NCI-H510A treated with DMSO at 0.1 percent for 48 hours (cell line): ENCODE measurements at regions not wholly inside any gene's neighbourhood (a gene's known extent, or its start where the extent isn't known, plus 50 kb on each side); places are given as distances from the start of the nearest gene placed in this dataset.

Source experiments
- DNase-seq: peaks from one replicate; lab custom pipeline; 2025; lab: John Stamatoyannopoulos, UW

DNA sequence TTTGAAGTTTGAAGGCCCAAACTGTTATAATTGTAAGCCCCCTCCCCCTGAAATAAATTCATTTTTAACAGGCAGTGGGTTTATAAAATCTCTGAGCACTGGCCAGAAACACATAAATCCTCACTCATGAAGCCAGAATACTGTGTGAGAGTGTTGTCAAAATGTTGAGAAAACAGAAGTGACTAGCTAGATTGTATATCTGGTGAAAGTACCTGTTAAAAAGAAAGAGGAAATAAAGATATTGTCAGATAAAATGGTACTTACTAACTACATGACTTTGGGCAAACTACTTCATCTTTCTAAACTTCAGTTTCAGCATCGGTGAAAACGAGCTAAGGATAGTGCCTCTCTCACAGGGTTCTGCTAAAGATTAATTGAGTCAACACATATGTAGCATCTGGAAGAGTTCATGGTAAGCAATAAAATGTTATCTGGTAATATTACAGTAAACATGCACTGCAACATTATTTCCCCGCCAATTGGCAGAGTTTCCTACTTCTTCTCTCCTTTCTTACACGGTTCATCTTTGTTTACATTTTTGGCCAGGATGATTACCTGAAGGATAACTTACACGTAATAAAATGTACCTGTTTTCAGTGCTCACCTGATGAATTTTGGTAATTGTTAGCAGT is 202.5 kb upstream of the CHRM2 start:
- no peak for DNase-seq

DNA sequence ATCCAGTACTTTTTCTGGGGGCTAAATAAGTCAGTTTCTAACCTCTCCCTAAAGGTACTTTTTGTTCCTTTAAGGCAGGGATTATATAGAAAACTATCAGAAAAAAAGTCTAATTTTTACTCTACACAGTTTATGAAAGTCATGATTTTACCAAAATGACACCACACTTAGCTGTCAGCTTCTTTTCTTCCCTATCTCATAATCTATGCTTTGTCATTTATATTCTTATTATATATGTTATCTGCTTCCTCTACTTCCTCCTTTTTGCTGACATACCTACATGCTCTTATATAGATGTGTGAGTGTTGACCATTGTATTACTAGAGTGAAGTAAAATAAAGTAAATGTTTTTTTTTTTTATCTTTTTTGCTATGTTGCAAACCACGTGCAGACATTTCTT is 203.9 kb upstream of the CHRM2 start:
- no peak for DNase-seq

DNA sequence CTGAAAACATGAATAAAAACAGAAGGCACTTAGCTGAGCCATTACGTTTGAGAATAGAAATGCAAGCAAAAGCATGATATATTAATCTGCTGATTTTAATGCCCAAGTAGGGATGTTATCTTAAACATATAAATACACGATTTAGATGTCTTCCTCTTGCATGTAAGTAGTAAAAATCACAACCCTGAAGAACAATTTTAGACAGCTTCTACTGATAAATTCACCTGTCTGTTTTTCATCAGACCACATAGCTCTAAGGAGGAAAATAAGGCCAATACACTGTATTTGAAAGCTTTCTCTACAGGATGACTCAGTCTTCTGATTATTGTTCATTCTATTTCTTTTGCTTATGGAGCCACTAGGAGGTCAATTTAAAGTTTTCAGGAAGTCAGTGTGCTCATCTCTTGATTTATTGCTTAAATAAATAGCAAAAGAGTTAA is 210.9 kb upstream of the CHRM2 start:
- no peak for DNase-seq

DNA sequence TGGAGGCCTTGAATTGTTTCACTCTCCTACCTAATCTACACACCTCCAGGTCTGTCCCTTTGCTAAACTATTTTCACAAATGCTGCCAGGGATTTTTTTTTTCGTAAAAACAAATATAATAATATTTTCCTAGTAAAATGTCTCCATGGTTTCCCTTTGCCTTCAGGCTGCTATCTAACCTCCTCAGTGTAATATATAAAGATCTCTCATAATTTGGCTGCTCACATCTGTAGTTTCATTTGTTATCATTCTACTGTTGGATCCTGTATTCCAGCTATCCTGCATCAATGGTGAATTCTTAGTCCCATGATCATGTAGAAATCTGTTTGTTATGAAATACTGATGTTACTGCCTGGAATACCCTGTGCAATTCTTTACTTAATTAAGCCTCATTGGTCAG is 211.9 kb upstream of the CHRM2 start:
- DNase-seq: no peak

DNA sequence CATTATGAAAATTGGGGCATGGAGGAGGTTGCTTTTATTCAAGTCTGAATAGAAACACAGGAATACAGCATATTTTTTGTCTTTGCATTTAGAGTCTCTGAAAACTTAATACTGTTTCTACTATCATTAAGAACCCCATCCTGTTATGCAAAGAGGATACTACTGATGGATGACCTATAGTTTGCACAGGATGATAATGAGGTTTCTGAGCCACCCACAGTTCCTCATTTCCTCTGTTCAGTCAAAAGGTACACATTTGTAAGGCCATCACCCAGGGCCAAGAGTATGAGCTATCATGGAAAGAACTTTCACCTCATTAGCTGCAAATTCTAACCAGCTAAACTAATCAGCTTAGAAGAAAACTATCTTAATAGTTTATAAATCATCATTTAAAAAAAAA is 213.0 kb upstream of the CHRM2 start:
- no peak for DNase-seq

DNA sequence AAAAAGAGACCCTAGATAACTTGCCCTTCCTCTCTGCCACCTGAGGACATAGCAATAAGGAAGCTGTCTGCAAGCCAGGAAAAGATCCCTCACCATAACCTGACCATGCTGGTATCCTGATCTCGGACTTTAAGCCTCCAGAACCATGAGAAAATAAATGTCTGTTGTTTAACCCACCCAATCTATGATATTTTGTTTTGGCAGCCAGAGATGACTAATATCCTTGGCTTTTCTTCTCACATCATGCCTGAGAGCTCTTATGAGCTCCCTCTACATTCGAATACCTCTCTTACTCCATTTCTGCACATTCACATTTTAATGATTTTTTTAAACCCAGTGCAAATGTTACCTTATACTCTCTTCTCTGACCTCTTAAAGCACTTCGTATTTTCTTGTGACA is 214.0 kb upstream of the CHRM2 start:
- no peak for DNase-seq

DNA sequence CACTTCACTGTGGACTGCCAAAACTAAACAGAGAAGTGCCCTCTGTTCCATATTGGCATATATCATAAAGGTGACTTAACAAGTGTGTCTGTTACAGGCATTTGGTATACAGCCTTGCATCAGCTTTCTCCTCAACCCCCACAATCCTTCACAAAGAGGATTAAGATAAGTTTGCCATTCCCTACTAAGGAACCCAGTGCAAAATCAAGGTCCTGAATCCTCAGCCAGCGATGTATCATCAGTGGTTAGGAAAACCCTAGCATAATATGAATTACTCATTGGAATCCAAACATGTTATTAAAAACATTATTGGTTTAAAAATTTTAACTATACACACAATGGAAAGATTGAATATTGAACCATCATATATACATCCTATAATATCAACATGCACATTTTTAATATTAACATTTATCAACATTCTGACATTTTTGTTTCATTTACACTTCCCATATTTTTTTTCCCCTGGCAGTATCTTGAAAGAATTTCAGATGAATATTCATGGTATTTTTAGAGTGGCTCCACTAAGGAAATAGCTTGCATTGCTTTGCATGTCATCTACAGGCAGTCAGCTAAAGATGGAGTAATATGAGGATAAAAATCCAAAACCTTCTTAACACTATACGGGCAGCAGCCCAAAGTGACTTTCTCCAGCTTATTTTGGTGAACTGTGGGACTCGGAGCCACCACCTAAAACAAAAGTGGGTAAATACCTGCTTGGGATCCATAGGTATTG is 215.6 kb upstream of the CHRM2 start:
- no peak for DNase-seq

DNA sequence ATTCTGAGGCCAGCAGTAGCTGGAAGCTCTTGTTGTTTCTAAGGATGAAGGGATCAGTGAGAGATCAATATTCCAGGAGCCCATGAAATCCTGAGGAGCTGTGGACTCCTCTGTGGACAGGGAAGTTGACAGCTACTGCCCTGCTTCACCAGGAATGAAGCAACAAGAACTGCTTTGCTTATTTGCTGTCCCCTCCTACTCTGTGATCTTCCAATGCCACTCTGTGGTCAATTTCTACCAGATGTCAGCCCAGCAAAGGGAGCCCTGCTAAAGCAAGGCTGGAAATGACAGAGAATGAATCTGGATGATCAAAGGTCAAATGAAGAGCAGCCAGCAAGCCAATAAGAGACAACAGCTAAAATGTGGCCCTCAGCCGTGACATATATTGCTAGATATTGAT is 227.5 kb upstream of the CHRM2 start:
- no peak for DNase-seq

DNA sequence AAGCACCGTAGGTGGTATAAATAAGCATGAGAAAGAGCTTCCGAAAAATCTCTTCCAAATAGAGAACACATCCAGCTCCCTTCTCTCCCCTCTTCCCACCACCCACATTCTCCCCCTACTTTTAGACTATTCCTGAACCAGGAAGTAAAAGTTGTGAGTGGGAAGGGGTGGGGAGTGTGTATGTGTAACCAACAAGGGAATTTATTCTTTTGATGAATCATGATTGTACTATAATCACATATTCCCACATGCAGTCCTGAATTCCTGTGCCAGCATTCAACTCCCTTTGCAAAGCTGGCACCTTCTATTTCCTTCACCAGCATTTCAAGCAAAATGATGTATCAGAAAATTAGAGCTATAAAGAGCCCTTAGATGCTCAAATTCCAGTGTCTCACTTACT is 230.6 kb upstream of the CHRM2 start:
- no peak for DNase-seq

DNA sequence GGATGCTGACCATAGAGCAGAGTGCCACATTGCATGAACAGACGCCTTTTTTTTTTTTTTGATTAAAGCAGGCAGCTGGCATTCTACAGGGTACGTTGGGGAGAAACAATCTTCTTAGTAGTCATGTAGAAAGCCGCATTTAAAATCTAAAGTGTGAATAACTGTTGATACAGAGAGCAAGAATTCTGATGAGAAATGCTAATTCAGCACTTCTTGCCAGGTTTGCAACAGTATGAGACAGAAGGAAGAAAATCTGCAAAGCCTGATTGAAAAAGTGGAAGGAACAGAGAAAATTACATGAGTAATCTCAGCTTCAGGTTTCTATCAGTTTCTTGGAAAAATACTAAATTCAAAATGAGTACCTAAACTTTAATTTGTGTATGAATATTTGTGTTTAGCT is 232.7 kb upstream of the CHRM2 start:
- no peak for DNase-seq

DNA sequence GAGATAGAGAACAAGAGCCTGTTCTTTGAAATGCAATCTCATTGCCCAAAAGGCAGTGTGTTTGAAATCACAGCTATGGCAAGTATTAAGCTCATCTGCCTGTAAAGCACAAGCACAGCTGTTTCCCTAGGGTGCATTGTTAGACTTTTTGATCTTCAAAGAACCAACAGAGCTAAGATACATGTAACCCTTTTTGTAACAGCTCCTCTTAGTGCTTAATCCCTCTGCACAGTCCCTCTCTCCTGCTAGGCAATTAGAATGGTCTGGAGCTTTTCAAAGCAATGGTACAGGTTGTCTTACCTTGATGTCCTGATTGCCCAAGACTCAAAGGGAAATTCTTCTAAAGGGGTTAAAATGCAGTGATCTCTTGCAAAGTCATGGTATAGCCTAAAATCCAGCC is 249.6 kb upstream of the CHRM2 start:
- DNase-seq: no peak

DNA sequence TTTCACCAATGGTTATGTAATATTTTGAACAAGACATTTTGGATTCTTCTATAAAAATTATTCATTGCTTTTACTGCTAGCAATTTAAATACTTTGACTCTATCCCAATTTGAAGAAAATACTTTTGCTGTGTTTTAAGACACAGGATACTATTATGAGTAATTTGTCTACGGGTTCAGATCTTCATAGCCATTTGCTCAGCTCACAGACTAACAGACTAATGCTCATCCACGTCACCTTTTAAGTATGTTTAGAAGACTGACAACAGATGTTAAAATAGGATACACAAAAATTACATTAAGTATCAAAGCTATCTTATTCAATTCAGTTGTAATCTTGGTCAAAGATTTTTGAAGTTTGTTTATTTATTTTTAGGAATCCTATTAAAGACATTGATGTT is 251.3 kb upstream of the CHRM2 start:
- DNase-seq: no peak

DNA sequence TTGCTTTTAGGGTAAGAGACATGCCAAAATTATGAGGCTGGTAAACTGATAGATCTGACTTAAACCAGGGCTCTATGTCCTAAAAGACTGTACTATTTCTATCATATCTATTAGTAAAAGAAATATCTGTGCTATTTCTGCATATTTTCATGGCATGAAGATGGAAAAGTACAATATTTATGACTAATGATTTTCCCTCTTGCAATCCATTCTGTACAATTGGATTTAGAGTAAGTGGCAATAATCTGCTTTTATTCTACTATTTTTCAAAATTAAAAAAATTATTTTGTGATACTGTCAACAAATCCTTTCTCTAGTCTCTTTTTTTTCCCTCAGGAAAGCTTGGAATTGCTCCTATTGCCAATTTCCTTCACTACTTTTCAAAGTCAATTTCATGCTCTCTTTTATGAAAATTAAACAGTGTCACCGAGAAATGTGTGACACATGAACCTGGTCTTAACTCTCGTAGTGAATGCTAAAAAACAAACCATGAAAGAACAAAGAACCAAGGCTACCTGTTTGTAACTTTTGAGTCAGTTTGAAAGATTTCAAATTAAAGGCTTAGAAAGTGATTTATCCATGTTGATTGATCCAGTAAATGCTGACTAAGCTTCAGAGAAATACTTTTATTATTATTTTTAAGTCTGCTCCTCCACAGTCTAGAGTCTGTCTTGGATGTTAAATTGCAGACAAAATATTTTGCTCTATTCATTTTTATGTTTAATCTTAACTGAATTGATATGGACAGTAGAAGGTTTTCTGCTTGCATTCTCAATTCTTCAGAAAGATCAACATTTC is 262.7 kb upstream of the CHRM2 start:
- DNase-seq: no peak

DNA sequence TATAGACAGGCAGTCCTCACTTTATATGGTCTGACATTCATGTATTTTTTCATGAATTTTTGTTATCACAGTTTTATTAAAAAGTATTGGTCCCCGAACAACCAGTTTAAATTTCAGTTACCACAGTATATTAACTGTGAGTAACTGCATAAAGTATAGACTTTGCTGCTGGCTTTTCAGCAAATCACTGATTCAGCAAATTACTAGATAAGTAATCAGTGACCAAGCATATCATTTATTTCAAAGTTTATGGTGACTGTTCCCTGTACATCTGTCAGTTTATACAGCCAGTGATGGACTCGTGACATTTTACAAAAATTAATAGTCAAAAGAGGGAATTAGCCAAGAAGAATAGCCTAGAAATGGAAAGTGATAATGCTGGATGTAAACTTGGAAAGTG is 266.7 kb upstream of the CHRM2 start:
- DNase-seq: no peak

DNA sequence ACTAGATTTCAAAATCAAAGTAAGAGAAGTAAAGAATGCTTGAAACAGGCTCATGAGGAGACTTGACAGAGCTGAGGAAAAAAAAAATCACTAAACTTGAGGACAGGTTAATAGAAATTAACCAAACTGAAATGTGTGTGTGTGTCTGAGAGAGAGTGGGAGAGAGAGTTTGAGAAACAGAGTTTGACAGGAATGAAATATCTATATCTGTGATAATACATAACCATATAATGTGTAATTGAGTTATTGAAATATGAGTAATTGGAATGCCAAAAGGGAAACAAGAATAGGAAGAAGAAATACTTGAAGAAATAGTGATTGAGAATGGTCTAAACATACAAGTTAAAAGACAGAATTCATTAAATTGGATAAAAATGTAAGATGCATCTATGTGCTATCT is 268.0 kb upstream of the CHRM2 start:
- no peak for DNase-seq

DNA sequence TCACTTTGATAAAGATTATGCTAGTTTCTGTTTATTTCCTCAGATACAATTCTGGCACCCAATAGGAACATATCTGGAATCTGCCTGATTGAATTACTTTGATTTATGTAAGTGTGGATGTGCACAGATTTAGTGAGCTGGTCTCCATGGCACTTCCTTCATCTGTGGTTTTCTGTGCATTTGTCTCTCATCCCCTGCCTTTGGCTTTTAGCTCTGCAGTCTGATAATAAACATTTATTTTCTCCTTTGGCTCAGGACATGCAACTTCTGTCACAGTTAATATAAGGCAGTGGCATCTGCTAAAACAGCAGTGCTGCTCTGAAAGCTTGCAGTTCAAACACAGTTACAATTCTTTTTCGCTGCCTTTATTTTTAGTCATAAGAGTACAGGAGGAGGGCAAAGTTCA is 273.7 kb upstream of the CHRM2 start:
- DNase-seq: no peak

DNA sequence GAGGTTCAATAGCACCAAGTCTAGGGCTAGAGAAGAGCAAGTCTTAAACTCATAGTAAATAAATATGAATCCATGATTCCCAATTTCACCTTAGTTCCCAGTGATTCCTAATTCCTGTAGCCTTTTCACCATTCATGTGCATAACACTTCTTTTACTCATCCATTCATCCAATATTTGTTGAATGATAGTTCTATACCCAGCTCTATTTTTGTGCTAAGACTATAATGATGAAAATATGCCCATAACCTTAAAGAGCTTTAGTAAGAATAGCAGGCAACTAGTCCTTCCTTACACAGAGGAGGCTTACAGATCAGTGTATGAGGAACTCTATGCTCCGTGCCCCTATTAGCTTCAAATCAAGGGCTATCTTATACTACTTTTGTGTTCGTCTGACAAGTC is 280.2 kb upstream of the CHRM2 start:
- DNase-seq: no peak

DNA sequence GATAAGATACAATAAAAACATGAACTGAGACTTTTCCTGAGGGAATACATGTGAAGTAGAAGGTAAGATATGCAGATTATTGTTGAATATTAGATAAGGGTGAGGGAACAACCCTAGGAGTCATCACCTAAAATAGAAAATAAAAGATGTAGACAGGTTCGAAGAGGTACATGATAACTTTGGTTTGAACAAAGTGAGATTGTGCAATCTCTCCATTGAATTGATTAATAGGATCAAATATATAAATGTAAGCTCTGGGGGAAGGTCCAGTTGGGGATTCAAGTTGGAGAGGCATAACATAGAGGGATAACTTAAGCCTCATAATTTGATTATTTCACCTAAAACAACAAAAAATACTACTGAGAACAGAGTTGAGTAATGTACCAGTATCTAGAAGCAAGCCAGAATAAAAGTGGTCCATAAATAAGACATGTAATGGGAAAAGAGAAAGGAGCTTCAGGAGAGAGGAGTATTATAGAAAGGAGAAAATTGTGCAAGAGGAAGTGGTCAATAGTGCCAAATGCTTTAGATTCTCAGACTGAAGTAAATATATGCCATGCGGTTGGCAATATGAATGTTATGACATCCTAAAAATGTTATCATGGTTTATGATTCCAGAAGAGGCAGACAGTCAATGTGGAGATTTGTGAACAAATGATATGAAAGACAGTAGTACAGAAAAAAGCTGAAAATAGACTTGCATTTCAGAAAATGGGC is 282.3 kb upstream of the CHRM2 start:
- DNase-seq: no peak

DNA sequence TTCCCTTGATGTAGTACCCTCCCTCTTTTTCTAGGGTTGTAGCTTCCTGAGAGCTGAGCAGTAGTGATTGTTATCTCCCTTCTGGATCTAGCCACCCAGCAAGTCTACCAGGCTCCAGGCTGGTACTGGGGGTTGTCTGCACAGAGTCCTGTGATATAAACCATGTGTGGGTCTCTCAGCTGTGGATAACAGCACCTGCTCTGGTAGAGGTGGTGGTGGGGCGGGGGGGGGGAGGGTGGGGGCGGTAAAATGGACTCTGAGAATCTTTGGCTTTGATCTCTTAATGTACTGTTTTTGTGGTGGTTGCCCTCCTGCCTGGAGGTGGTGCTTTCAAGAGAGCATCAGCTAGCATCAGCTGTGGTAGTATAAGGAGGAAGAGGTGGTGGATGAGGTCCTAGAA is 302.0 kb upstream of the CHRM2 start:
- DNase-seq: no peak

DNA sequence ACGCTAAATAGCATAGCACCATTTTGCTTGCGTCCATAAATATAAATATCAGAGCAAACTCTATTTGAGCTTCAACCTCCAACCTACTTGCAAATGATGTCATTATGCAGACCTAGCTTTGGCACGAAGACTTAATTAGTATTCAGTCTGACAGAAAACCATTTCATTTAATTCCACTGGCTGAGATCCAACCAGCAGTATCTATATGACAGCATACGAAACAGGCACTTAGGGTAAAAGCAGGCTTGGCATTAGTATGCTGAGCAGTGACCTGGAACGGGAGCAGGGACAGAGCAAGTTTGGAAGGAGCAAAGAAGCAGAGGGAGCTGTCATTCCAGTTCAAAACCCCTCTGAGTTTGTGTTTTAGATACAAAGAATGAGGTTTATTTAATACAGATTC is 312.5 kb upstream of the CHRM2 start:
- DNase-seq: no peak

DNA sequence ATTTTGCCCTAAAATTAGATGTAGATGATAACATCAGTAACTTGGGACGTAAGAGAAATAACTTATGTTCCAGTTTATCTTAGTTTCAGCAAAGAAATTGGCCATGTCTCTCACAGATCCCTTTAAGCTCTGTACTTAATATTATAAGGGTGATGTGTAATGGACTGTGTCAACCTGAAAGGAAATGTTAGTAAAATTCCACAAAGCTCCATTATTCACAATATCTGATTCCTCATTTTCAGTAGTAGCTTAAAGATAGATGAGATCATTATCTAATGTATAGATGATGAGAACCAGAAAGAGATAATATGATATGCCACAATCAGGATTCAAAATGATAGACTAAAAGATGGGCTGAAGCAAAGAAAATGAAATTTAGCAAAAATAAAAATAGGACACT is 316.8 kb upstream of the CHRM2 start:
- DNase-seq: no peak

DNA sequence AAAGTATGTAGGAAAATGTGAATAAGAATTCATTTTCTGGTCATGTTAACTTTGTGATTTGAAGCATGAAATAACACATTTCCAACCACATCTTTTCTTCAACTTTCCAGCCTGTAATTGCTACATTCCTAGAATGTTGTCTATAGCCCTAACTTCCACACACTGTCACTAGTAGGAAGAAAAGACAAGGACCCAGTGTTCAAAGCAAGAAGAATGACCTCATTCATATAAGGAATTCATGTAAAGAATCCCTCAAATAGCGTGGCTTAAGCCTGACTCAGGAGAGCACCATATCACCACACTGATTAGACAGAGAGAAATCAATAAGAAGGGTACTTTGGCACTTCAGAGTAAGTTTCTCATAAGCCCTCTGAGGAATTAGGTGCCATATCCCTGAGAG is 318.7 kb upstream of the CHRM2 start:
- no peak for DNase-seq

DNA sequence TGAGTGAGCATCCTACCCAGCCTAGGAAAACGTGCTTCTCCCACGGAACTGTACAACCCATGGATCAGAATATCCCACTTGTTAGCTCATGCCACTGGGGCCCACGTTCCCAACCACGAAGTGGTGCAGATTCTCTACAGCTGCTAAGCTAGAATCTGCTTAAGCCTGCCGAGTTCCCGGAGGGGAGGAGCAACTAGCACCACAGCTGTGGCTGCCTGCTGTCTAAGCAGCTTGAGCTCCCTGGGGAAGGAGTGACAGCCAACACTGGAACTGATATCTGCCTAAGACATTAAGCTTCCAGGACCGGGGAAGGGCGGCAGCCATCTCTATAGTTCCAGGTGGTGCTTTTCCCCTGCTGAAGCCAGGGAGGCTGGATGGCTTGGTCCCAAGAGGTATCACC is 334.7 kb upstream of the CHRM2 start:
- no peak for DNase-seq
